HCEC 1CT (cell line): ENCODE measurements at regions not wholly inside any gene's neighbourhood (a gene's known extent, or its start where the extent isn't known, plus 50 kb on each side); places are given as distances from the start of the nearest gene placed in this dataset.

Source experiments
- DNase-seq: peaks from one replicate; pipeline ENCODE4 v3.0.0-alpha.2; 2017

DNA sequence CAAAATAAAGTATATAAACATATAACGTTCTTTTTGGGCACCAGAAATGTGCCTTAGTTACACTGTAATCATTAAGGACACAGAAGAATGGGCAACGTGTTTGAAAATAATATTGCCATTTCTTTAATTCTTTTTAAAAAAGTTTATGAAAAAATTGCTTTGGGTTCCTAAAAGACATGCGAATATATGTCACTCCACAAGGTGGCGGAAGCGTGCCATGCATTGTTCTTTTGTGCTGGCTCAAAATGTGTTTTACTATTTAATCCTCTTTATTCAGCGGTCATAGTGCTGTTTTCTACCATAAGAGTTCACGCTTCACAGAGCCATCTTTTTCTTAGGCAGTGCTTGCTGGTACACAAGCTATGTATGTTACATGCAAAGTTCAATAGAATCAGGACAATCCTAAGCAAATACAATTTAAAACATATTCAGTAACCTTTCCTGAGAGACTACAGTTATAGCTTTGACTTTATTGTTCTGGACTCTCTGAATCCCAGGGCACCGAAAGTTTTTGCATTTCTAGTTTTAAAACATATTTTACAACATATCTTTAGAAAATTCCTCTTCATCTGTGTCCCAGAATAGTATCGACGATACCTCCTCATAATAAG is 147.8 kb upstream of the ERBB4 start:
- peak; percentile 54 for DNase-seq

DNA sequence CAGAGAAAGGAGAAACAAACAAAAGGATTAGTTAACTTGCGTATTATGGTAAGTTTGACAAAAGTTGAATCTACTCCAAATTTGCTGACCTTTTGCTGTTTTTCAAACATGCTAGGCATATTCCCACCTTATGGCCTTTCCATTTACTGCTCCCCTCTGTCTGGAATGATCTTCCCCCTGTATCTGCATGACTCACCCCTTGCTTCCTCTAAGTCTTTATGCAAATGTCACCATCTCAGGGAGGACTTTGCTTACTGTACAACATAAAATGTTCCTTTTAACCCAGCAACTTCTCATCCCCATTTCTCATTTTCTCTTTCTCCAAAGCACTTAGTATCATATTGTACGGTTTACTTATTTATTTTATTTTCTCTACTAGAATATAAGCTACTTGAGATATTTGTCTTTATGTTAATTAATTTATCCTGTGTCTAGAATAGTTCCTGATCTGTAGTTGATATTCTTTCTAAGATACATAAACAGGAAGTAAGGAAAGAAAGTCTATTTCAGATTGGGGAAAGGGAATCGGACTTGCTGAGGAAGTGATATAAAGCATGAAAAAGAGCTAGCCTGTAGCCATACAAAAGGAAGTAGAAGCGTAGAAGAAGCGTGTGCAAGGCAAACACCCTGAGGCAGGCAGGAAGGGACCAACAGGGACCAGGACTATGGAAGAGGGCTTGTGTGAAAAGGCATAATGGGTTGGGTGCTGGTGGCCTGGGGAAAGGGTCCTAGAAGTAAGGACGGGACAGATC is 144.9 kb upstream of the ERBB4 start:
- peak; percentile 49 for DNase-seq

DNA sequence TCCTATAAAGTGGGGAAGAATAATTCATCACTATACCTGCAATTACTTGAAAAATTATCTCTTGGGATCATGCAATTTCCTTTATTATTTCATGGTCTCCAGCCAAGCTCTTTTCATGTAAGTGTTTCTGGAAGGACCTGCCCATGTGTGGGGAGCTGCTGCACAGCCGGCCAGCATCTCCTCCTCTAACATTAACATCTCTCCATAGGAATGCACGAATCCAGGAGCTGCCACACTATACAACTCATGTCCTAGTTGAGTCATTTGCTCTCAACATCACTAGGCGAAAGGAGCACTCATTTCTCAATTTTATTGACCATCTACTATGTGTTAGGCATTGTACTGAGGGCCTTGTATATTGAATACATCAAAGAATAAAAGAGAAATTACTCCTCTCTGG is 144.3 kb upstream of the ERBB4 start:
- DNase-seq = peak; percentile 3

DNA sequence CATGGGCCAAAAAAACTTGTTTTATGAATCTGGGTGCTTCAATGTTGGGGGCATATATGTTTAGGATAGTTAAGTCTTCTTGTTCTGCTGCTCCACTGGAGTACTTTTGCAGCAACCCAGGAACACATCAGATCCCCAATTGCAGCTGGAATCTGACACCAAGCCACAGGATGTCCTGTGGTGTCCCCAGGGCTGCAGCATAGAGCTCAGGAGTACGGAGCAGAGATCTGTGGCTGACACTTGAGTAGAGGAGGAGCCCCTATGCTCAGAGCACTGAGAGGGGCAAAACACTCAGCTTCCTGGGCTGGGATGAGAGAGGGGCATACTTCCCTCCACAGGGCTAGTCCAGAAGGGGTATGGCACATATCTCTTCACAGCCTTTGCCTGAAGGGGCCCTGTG is 138.9 kb upstream of the ERBB4 start:
- no peak for DNase-seq

DNA sequence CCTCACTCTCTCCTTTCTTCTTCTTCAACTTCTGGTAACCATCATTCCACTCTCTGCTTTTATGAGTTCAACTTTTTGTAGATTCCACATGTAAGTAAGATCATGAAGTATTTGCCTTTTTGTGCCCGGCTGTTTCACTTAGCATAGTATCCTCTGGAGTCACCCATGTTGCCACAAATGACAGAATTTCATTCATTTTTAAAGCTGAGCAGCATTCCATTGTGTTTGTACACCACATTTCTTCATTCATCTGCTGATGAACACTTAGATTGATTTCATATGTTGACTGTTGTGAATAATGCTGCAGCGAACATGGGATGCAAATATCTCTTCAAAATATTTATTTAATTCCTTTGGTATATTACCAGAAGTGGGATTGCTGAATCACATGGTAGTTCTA is 133.6 kb upstream of the ERBB4 start:
- no peak for DNase-seq

DNA sequence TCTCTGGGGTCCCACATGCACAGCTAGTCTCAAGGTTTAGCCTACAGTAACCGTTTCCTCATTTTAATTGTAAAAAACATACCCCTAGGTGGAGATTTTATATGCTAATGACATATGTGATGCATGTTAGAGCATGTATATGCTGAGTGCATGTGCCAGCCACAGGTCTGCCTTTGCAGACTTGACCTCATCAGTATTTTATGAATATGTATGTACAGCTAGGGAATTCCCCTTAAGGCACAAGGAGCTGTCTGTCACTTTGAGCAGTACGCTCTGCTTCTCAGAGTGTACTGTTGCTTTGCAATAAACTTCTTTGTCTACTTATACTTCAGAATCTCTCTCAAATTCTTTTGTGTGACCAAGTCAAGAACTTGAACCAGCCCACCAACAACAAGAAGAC is 131.2 kb upstream of the ERBB4 start:
- DNase-seq = no peak

DNA sequence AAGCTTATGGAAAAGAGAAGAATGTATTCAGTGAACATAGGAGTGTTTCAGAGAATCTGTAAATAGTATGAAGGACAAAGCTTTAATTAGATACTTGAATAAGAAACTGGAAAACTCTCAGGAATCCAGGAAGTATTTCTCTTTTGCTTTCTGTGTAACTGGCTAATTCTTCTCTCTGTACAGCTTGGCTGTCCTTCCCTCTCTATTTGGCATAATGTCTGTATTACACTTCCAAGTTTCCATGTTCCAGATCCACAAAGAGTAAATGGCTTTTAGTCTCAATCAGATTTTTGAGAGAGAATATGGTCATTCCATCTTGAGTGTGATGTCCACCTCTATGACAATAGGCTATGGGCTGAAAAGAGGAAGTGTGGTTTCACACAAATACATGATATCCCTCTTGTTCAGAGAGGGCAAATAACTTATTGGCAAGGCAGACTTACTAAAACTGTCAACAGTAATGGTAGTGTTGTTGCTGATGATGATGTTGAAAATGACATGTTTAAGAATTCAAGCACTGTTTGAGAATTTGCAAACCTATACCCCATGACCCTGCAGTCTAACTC is 129.2 kb upstream of the ERBB4 start:
- DNase-seq = no peak

DNA sequence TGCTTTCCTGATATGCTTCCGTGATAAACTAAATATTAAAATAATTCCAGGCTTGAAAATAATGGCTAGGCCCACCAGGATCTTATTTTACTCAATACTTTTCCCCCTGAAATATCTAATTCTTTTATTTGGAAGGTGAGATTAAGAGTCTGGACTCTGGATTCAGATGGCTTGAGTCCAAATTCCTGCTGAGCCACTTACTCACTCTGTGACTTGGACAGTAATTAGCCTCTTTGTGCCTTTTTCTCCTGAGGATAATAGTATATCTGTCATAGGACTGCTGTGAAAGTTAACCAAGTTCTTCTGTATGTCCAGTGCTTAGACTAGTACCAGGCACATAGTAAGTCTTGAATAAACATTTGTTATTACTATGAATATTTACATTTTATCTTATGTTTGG is 127.3 kb upstream of the ERBB4 start:
- DNase-seq = no peak

DNA sequence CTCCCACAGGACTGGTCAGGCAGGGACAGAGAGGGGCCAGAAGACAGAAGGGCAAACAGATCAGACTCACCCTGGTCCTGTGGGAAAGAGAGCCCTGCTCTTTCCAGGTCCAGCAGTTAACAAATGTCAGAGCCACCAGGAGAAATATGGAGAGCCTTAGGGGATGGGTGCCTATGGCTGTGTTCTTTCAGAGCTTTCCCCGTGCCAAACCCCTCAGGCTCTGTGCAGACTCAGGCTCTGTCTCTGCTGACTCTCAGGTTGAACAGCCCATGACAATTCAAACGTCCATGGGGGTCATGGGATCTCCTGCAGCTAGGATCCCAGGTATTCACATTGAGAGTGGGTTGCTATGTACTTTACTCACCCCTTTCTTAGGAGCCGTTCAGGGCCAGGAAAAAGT is 120.8 kb upstream of the ERBB4 start:
- no peak for DNase-seq

DNA sequence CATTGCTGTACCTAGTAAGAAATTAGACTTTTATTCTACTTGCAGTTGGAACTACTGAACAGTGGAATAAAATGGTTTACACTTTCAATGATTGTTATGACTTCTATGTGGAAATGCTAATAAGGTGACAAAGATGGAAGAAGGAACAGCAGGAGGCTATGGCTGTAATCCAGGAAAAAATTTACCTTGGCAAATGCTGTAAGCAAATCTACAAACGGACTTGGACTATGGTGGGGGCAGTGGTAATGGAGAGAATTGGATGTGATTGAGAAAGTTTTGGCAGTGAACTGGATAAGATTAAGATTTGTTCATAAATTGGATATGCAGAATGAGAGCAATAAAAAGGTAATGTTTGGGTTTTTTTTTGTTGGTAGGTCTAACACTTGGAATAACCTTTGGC is 111.0 kb upstream of the ERBB4 start:
- DNase-seq = no peak

DNA sequence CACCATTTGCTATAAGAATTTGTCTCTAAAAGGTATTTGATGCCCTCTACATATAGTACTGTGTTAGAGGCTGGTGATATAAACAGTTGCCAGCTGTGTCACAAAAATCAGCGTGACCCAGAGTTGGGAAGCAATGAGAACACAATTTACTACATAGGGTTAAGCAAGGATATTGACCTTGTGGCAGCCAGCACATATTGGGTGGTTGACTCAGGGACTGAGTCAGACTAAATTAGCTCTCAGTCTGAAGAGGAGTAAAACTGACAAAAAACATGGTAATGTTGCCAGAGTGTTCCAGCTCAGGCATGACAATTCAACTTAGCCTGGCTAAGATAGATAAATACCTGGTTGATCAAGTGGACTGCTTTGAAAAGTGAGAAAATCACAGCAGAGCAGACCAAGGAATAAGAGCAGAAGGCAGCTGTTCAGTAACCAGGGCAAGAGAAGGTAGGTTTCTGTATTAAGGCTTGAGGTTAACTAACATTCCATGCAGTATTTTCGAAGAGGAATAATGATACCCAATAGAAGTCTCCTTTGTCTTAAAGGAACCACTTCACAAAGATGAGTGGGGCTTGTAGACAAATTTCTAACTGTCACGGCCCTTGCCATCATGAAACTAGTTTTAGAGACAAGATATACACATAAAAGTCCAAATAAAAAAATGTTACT is 108.2 kb upstream of the ERBB4 start:
- DNase-seq = peak; percentile 94

DNA sequence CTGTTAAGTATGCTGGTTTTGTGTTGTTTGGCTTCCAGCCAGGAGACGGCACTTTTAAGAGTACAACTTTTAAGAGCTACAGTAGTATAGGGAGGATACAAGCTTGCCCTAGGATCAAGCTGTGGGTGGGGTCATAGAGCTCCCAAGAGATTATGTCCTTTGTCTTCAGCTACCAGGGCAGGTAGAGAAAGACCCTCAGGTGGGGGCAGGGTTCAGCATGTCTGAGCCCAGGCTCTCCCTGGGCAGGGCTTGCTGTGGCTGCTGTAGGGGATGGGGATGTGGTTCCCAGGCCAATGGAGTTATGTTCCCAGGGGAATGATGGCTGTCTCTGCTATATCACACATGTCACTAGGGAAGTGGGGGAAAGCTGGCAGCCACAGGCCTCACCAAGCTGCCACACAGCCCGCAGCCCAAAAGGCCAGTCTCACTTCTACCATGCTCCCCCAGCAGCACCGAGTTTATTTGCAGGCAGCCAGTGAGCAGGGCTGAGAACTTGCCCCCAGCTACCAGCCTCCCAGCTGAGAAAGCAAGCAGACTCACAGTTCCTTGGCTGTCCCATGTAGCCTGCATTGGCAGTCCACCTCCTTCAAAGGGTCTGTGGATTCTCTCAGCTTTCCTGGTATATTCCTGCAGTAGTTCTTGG is 105.7 kb upstream of the ERBB4 start:
- DNase-seq = no peak

DNA sequence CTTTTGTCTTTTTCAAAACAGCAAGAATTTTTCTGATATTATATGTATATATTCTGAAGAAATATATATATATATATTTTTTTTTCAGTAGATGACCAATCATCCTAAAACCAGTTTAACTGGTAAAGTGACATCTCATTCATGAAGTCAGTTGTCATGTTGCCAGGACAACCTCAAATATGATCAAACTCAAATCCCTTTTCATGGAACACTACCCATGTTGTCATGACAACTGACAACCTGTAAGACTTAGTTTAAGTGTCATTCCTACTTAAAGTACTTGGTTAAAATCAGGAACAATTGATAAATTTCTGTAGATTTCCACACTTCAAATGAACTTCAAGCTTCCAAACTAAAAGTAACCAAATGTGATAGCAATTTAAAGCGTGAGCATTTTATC is 101.8 kb upstream of the ERBB4 start:
- DNase-seq = no peak

DNA sequence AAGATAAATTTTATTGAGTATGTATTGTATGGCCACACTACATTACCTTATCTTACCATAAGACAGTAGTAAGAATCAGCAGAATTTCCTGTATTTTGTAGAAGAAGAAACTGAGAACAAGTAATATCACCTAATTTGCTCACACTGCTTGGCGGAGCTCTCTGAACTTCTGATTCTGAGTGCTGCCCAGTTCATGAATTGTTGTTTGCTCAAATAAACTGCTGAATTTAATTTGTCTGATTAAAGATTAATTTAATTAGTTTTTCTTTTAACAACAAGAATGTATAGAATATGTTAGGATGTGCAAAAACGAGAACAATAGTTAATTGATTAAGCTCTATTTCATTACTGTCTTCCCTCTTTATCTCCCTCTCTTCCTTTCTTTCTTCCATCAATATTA is 100.1 kb upstream of the ERBB4 start:
- no peak for DNase-seq

DNA sequence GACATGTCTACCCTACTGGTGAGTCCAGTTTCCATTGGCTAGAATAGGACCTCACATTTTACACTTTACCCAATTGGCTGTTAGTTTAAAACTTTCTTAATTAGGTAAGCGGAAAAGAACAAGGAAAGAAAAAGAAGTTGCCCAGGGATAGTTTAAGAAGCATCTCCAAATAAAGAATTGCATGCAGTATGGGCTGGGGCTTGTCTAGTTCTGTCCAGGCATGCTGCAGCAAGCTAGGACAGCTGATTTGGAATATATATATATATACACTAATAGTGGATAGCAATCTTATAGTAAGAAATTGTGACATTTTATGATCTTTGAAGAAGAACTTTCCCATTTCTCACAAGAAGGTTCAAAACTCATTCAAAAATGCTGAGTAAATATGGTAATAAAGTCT is 90.0 kb upstream of the ERBB4 start:
- DNase-seq = no peak

DNA sequence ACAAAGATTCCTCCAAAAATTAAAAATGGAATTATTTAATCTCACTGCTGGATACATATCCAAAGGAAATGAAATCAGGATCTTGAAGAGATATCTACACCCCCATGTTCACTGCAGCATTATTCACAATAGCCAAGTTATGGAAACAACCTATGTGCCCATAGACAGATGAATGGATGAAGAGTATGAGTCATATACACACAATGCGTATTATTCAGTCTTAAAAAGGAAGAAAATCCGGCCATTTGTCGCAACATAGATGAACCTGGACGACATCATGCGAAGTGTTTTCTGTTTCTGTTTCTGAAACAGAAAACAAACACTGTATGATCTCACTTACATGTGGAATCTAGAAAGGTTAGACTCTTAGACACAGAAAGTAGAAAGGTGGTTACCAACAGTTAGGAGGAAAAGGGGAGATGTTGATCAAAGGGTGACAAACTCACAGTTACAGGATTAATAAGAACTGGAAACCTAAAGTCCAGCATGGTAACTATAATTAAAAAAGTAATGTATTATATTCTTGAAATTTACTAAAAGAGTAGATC is 87.8 kb upstream of the ERBB4 start:
- no peak for DNase-seq

DNA sequence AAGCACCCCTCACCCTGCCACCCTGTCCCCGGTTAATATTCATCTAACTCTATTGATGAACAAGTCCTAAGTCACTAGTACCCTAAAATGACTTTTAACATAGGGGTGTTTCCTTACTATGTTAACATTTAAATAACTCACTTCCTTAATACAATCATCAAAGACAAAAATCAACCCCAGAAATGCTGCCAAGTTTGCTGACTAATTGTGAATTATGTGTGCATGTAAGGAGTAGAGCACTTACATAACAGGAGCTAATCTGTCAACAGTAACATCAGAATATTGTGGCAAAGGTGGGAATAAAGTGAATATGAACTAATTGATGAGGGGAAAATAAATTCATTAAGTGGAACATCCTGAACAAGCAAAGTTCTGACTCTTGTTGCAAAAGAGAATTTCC is 81.4 kb upstream of the ERBB4 start:
- DNase-seq = peak; percentile 73

DNA sequence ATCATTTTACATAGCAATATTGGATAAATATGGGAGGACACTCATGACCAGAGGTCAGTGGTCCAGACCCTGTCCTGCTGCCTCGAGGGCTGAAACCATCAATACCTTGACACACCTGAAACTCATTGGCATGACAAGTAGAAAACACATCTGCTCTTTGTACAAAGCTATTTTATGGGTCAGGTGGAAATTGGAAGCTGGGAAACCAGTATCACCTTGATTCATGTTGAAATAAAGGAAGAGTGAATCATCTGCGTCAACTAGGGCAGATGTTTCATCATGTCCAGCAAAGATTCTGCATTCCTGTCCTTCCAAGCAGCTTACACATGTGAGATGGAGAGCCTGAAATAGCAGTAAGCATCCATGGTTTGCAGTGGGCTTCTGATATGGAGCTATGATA is 80.0 kb upstream of the ERBB4 start:
- peak; percentile 72 for DNase-seq

DNA sequence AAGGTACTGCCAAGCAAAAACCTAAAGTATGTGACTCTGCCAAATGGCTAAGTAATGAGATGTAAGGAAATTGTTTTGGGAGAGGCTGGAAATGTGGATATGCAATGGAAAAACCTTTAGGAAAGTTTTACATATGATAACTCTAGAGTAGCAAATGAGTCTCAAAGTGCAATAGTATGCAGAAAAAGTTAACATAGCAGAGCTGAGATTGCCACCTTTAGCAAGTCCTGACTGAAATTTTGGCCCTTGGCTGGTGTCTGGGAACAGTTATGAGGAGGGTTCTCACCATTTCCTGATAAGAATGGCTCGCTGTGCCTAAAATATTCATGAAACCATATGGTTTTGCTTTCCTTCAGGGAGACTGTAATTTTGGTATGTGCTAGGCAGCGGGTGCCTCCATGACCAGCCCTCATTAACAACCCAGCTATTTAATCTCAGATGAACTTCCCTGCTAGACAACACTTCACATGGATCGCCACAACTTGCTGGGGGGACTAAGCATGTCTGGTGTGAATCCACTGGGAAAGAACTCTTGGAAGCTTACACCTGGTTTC is 72.3 kb upstream of the ERBB4 start:
- DNase-seq = no peak

DNA sequence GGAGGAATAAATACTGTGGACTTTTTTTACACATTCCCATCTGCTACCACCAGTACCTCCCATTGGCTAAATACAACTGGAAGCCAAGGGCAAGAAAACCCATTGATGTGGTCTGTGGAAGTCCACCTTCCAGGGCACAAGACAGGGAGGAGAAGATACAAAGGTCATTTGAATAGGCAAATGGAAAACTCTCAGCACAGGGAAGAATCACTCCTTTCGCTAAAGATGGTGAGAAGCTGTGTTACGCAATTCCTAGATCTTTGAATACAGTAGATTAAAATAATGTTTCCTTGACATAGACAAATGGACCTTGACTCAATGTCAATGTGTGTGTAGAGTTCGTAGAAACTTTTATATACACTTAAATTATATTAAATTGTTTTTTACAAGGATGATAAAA is 70.9 kb upstream of the ERBB4 start:
- DNase-seq = no peak

DNA sequence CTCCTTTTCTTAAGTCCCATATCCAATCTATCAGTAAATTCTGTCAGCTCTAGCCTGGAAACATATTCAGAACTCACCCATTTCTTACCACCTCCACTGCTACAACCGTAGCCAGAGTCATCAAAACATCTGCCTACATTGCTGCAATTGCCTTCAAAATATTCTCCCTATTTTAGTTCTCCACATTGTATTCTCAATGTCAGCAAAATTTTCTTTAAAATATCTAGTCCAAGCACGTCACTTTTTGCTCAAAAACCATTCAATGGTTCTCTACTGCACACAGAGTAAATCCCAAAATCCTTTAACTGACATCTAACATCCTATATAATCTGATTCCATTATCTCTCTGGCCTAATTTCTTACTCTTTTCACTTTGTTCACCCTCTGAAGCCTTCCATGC is 68.5 kb upstream of the ERBB4 start:
- DNase-seq = no peak

DNA sequence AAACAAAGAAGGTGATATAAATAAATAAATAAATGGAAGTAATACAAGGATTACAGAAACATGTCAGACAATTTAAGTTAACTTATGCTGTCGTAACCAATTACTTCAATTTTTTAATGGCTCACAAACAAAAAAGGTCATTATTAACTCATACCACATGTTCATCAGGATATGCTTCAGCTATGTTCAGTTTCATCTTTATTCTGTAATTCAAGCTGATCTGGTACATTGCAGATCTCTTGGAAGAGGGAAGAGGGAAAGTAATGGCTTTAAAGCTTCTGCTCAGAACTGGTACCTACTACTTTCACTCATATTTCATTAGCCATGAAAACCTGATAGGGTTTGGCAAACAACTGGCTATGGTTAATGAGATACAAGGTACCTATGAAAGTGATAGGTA is 67.6 kb upstream of the ERBB4 start:
- DNase-seq = no peak

DNA sequence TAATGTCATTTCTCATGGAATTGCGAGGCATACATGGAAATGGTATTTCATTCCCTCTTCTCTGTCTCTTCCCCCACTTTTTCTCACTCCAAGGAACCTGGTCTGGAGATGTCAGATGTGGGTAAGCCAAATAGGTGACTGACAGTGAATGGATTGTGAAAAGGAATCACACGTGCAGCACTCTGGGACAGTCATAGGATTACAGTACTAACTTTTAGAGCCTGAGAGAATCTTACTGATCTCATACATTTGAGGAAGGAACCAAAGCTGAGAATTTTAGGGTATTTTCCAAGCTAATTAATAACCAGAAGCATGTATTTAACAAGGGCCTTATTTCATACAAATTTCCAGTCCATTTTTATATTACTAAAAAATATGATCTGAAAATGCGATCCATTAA is 58.1 kb upstream of the ERBB4 start:
- no peak for DNase-seq
